HG03354 (cell line): ENCODE measurements at regions not wholly inside any gene's neighbourhood (a gene's known extent, or its start where the extent isn't known, plus 50 kb on each side); places are given as distances from the start of the nearest gene placed in this dataset.
"Not testable (repeated sequence)": the region's sequence is repeated elsewhere in the genome, so short reads cannot be mapped to it uniquely, and the experiment has no call there.

Experiments used
- ATAC-seq: cut with Tn5 transposase; IDR thresholded peaks from one replicate; pipeline ENCODE4 v1.9.1; 2021; ENCODE audit warnings: mild to moderate bottlenecking; ENCODE audit not compliant: unreplicated experiment, poor library complexity, severe bottlenecking

DNA sequence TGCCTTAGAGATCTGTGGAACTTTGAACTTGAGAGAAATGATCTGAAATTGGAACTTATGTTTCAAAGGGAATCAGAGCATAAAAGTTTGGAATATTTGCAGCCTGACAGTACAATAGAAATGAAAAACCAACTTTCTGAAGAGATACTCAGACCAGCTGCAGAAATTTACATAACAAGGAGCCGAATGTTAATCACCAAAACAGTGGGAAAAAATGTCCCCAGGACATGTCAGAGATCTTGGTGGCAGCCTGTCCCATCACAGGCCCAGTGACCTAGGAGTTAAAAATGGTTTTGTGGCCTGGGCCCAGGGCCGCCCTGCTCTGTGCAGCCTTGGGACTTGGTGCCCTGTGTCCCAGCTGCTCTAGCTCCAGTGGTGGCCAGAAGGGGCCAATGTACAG, 88.2 kb upstream of the ADORA2B start:
- ATAC-seq, result not testable (repeated sequence)

DNA sequence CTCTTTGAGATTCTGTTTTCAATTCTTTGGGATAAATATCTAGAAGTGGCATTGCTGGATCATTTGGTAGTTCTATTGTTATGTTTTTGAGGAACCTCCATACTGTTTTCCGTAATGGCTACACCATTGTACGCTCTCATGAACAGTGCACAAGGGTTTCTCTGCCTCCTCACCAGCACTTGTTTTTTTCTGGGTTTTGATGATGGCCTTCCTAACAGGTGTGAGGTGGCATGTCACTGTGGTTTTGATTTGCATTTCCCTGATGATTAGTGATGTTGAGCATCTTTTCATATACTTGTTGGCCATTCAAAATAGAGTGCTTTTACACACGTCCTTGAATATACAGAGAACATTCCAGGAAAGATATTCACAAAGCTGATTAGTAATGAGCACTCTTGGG, 86.8 kb upstream of the ADORA2B start:
- not testable (repeated sequence) for ATAC-seq

DNA sequence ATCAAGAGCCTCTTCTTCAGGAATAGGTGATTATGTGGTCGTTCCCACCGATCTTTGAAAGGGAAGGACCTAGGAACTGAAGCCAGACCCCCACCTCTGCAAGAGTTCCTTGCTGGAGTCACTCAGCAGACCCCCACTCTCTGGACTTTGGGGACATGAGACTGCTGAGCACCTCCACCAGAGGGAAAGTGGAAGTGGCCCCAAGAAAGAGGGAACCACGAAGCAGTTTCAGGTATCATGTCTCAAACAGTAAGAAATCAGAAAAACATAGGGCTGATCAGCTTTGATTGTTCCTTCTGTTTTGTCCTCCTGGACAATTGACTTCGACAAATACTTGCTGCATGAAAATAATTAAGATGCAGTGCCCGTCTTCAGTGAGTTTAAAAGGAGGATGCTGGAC, 84.2 kb upstream of the ADORA2B start:
- ATAC-seq, result peak; percentile 61

DNA sequence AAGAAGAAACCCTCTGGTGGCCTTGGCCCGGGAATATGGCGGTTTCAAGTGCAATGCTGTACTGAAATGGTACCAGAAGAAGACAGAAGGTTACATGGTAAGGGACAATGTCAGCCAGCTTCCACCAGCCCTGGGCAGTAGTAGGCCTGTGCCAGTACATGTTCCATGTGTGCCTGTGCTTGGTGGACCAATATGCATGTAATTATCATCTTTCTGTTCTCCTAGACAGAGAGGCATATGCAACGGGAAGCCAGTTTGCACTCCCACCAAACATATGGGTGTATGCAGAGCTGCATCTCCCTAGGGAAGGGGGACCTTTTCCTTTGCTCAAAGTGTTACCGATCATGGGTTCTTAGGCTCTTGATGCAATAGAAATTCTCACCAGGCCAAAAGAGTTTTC, 80.9 kb upstream of the ADORA2B start:
- not testable (repeated sequence) for ATAC-seq

DNA sequence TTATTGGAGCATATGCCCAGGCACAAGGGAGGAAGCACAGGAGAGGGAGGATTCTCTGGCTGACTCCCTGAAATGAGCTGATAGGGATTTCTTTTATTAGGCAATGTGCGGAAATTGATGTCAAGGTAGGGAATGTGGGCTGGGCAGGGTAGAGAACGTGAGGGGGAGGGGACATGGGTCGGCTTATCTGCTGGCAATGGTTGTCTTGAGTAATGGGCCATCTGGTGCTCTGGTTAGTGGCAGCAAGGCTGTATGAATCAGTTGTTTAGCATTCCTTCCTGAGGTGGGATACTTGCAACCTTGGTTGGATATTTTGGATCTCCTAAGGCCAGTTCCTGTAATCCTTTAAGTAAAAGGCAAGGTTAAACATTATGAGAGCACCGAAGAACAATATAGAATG, 80.5 kb upstream of the ADORA2B start:
- not testable (repeated sequence) for ATAC-seq

DNA sequence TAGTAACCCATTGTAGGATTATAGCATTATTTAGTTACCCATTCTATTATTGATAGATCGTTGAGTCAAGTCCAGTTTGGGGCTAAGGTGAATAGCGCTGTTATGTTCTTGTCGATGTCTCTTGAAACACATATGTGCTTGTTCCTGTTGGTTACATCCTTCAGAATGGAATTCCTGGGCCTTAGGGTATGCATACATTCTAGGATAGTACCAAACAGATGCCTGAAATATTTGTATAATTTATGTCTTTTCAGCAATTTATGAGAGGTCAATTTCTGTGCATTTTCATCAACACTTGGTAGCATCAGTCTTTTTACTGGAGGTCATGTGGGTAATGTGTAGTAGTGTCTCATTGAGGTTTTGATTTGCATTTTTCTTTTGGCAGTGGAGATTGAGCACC, 78.9 kb upstream of the ADORA2B start:
- not testable (repeated sequence) for ATAC-seq

DNA sequence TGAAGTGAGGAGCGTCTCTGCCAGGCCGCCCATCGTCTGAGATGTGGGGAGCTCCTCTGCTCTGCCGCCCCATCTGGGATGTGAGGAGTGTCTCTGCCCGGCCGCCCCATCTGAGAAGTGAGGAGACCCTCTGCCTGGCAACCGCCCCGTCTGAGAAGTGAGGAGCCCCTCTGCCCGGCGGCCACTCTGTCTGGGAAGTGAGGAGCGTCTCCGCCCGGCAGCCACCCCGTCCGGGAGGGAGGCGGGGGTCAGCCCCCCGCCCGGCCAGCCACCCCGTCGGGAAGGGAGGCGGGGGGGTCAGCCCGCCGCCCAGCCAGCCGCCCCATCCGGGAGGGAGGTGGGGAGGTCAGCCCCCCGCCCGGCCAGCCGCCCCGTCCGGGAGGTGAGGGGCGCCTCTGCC, 77.6 kb upstream of the ADORA2B start:
- not testable (repeated sequence) for ATAC-seq

DNA sequence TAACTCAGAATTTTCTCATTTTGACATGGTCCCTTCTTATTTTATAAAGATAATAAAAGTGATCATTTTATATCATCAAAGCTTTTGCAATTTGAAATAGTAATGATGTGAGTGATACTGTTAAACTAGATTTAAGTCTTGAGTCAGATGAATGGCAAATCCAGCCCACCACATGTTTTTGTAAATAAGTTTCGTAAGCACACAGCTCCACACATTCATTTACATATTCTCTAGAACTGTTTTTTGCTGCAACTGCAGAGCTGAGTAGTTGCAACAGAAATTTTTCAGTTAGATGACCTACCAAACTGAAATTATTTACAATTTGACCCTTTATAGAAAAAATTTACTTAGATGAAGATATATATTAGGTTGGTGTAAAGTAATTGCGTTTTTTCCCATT, 75.1 kb upstream of the ADORA2B start:
- not testable (repeated sequence) for ATAC-seq

DNA sequence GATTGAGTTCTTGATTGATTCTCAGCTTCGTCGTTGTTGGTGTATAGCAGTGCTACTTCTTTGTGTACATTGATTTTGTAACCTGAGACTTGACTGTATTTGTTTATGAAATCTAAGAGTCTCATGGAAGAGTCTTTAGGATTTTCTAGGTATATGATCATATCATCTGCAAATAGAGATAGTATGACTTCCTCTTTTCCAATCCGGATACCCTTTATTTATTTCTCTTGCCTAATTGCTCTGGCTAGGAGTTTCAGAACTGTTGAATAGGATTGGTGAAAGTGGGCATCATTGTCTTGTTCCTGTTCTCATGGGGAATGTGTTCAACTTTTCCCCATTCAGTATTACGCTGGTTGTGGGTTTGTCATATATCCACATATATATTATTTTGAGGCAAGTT, 72.3 kb upstream of the ADORA2B start:
- not testable (repeated sequence) for ATAC-seq

DNA sequence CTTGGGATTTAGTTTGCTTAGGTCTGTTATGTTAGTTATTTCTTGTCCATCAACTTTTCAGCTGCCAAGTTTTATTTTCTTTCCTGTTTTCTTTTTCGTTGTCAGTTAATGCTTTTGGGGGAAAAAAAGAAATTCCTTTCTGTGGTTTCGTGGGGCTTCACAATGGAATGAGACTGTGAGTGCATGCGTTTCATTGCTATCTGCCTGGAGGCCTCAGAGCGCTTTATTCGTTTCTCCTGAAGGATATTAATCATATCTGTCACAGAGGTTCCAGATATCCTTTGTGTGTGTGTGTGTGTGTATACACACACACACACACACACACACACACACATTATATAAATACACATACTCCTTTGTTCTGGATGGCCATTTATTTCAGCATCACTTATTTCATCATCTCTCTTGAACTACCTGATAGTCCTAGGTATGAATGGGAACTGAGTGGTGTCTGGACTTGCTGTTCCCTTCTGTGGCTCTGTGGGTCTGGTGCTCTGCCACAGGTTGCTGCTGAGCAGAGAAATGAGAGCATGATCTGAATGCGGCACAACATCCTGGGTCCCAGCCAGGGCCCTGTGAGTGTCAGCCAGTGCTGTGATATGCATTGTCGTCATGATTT, 66.9 kb upstream of the ADORA2B start:
- ATAC-seq, result not testable (repeated sequence)

DNA sequence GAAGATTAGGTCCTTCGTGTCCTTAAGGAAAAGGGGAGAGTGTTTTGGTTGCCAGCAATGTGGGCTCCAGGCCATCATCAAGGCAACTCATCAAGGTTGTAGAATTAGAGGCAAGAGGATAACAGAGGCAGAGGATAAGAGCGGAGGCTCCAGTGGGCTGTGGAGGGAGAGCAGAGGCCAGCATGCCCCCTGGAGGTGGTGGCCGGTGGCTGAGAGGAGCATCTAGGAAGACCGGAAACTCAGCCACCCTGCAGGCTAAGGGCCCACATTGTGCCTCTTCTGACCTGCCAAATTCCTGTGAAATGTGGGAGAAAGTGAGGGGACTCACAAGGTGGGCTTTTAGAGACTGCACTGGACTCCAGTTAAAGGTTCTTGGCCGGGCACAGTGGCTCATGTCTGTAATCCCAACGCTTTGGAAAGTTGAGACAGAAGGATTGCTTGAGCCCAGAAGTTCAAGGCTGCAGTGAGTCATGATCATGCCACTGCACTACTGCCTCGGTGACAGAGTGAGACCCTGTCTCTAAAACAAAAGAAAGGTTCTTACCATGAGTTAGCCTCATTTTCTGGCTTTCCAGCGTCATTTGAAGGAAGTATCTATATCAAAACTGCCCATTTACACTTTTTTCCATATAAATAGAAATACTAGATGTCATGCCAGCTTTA, 62.7 kb upstream of the ADORA2B start:
- ATAC-seq, result no peak

DNA sequence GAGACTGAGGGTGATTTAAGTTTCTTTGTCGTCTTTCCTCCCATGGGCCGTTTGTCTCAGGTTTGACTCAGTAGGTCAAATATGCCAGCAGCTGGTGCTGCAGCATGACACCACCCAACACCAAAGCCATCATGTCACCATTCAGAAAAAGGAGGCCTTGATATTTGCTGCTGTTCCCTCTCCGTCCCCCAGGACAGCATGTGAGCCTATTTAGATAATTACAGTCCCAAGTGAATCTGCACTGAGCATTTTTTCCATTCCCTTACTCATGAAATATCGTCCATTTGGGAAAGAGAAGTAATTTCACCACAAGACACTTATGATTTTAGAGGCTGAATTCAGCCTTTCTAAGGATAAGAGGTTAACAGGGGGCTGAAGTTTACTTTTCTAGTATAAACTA, 62.2 kb upstream of the ADORA2B start:
- no peak for ATAC-seq

DNA sequence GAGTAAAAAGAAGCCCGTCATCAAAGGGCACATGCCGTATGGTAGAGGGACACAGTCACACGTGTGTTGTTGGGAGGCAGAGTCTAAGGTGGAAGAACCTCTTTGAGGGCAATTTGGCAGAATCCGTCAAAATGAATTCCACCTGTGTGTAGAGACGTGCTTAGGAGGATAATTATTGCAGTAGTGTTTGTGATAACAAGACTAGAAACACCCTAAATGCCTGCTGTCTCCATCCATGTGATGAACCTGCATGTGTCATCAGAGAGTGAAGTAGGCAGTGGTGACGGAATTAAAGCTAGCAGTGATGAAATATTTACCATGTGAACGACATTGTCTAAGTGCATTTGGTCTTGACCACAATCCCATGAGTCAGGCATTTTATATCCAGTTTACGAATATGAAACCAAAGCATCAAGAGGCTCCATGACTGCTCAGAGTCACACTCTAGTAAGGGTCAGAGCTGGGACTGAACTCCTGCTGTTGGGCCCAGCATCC, 61.3 kb upstream of the ADORA2B start:
- no peak for ATAC-seq

DNA sequence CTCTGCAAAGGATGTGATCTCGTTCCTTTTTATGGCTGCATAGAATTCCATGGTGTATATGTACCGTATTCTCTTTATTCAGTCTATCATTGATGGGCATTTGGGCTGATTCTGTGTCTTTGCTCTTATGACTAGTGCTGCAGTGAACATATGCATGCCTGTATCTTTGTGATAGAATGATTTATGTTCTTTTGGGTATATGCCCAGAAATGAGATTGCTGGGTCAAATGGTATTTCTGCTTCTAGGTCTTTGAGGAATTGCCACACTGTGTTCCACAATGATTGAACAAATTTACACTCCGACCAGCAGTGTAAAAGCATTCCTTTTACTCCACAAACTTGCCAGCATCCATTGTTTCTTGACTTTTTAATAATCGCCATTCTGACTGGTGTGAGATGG, 60.2 kb upstream of the ADORA2B start:
- ATAC-seq, result no peak

DNA sequence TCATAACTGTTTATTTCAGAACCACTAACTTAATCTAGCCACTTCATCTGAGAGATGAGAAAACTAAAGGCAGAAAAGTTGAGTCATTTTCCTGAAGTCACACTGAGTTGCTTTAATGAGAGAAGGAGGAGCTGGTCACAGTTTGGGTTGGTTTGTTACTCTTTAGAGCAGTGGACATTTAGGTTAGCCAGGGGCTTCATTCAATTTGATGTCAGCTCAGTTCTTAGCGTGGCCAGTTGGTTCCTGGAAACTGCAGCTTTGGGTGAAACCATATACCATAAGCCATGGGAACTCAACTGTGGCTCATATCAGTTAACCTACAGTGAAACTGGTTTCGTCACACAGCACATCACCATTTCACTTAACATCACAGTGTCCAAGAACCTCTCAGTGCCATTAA, 59.2 kb upstream of the ADORA2B start:
- no peak for ATAC-seq

DNA sequence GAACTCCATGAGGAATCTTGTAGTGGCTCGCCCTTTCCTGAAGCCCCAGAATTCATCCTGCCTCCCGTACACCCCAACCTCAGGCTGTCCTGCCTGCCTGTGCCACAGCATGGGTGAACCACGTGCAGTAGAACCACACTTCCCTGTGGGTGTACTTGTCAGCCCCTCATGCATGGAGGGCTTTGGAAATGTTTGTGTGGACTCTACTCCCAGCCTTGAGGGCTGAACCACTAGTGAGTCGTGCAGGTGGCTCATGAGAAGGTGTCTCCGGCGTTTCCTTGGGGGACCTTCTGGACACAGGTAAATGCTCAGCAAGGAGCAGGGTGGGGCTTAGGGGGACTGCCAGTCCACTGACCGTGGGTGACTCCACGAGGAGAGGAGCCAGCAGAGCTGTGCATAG, 58.7 kb upstream of the ADORA2B start:
- no peak for ATAC-seq

DNA sequence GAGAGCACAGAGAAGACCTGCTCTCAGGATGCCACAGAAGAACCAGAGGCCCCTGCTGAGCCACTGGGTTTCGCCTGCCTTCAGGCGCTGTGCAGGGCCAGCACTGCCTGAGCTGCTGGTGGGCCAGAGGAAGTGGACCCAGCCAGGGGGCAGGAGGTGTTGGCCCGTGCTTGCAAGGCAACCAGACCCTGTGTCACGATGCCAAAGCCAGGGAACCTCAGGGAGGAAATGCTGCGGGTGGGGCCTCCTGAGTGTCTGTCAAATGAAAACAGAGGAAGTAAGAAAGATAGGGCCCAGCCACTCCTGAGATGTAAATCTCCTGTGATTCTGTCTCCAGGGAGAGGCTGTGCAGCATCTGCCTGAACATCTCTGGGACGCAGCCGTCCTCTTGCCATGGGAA, 58.1 kb upstream of the ADORA2B start:
- no peak for ATAC-seq

DNA sequence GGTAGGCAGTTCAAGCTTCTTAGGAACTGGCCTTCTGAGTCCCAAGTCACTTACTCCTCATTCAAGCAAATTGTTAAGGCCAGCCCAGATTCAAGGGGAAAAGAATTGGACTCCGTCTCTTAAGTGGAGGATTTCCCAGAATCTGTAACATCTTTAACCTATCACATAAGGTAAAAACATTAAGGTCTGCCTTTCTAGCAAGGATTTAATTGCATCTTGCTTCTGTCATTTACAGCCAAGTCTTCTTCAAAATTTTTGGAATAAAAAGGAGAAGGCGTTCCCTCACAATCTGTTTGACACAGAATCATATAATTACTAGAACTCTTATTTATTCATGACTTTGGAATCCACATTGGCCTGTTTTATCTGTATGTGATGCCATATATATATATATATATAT, 56.5 kb upstream of the ADORA2B start:
- ATAC-seq, result no peak

DNA sequence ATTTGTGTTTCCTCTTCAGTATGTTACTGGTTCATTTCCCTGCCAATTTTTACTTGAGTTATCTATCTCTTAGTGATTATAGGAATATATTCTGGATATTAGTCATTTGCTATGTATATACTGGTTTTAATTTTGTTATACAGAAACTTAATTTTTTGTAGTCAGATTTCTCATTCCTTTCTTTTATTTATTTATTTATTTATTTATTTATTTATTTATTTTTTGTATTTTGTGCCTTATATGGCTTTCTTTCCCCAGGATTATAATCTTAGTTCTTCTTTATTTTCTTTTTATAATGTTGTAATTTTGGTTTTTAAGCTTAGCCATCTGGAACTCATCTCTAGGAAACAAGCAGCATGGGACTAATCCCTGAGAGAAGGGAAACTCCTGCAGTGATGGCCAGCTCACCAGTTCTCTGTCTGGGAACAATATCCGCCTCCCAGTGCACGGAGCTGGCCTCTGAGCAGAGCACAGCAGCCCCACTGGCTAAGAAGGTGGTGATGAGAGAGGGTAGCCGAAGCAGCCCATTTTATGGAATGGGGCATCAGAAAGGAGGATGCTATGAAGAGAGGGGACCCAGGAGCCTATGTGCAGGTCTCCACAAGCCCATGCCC, 54.5 kb upstream of the ADORA2B start:
- ATAC-seq, result no peak

DNA sequence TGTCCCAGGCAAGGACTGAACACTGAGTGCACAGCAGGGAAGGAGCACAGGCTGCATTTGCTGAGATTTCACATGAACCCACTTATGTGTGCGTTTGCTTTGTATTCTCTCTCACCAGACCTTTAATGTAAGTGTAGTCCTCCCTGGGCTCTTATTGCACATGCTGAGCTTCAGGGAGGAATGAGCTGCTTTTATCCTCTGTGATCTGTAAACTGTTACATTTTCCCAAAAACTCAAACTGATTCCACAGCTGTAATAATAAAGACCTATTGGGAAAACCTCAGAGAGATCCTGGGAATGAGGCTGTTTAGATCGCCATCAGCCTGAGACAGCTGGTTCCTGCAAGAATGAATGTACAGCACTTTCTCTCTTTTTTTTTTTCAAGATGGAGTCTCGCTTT, 53.6 kb upstream of the ADORA2B start:
- no peak for ATAC-seq

DNA sequence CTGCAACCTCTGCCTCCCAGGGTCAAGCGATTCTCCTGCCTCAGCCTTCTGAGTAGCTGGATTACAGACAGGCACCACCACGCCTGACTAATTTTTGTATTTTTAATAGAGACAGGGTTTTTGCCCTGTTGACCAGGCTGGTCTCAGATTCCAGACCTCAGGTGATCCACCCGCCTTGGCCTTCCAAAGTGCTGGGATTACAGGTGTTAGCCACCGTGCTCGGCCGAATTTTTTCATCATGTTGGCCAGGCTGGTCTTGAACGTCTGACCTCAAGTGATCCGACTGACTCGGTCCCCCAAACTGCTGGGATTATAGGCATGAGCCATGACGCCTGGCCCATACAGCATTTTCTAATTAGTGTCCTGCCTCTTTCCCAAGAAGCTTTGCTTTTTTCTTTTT, 52.7 kb upstream of the ADORA2B start:
- no peak for ATAC-seq
